ENCODE measurements at regions not wholly inside any gene's neighbourhood (a gene's known extent, or its start where the extent isn't known, plus 50 kb on each side); places are given as distances from the start of the nearest gene placed in this dataset.

- no peak for DNase-seq
Measured at GRCh38 chr22:48587236-48587865, 1240.3 kb downstream of the BRD1 start.

DNA sequence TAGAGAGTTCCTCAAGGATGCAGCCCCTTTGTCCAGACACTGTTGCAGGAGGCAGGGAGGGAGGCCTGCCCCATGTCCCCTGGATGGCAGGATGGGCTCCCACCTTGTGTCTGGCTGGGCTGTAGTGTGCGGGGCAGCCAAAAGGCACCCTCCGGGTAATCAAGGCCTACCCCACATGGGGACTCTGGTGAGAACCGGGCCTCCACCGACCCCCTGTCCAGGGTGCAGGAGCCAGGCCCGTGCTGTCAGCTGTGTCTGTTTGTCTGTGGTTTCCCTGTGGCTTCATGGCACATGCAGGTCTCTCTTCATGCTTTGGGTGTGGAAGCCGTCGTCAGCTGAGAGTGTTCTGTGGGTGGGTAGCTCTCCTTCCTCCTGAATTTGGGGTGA lies 1240.9 kb downstream of the BRD1 start:
- no peak for DNase-seq

DNA sequence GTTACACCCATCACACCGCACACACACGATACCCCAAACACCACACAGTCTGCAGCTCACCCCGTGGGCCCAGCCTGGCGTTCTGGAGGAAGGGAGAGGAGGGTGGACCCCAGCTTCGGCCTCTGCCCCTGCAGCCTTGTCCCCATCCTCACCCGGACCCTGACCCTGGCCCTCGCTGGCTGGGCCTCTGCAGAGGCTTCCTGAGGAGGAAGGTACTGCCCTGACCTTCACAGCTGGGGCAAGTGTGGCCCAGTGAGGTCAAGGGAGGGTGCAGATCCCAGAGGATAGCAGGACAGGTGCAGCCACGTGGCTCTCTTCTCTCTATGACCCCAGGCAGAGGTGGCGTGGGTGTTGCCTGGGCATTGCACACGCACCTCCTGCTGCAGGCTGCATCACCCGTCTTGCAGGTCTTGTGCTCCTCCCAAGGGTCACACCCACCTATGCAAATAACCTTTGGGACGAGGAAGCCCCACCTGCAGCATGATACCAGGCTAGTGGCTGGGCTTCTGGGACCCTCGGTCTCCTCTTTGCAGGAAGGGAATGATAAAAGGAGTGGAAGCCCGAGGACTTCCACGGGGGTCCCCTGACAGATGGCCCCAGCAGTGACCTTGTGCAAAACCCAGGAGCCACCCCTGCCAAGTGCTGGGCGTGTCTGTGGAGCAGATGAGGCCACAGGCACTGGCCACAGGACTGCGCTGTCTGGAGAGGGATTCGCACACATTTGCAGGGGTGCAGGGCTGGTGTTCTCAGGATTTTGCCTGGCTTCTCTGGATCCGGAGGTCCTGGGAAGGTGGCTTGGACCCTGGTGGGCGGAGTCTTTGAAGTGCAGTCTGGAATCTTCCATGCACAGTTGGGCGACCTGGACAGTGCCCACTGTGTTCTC lies 1241.5 kb downstream of the BRD1 start:
- DNase-seq = no peak

- DNase-seq = no peak
Measured at GRCh38 chr22:48584170-48584569, 1243.5 kb downstream of the BRD1 start.

DNA sequence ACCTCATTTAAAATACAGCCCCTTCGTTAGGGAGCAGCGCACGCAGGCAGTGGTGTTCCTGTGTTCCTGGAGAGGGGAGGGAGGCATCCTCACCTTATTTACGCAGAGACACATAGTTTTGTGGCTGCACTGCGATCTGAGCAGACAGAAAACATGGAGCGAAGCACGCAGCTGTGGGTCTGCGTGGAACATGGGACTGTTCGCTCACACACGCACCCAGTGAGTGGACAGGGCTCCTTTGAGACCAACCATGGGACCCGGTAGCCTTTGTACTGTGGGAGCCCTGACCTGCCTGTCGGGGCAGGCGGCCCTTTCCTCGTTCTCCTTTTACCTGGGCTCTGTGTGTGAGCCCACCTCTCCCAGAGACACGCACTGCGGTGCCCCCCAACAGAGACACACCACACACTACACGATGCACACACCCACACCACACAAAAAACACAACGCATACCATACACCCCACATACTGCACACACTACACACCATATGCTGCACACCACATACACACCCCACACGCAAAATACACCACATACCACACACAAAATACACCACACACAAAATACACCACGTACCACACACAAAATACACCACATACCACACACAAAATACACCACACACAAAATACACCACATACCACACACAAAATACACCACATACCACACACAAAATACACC lies 1245.7 kb downstream of the BRD1 start:
- no peak for DNase-seq

- no peak for DNase-seq
Measured at GRCh38 chr22:48581205-48581766, 1246.4 kb downstream of the BRD1 start.

- DNase-seq = no peak
Measured at GRCh38 chr22:48580481-48580970, 1247.1 kb downstream of the BRD1 start.

DNA sequence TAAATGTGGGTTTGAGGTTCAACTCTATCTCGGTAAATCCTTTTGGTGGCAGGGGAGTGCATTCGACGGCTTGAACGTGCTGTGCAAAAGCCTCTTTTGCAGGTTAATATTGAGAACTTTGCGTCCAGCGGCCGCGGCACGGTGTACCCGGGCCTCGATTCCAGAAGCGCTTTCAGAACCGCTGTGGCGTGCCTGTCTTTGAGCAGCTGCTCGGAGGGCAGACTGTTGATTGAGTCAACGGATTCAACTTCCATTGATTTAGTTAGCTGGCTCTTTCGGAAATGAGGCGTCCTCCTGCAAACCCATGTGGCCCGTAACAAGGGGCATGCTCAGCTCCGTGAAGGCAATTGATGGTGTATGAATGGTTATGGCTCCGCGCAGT lies 1247.8 kb downstream of the BRD1 start:
- DNase-seq = no peak

- no peak for DNase-seq
Measured at GRCh38 chr22:48579043-48579927, 1248.4 kb downstream of the BRD1 start.

DNA sequence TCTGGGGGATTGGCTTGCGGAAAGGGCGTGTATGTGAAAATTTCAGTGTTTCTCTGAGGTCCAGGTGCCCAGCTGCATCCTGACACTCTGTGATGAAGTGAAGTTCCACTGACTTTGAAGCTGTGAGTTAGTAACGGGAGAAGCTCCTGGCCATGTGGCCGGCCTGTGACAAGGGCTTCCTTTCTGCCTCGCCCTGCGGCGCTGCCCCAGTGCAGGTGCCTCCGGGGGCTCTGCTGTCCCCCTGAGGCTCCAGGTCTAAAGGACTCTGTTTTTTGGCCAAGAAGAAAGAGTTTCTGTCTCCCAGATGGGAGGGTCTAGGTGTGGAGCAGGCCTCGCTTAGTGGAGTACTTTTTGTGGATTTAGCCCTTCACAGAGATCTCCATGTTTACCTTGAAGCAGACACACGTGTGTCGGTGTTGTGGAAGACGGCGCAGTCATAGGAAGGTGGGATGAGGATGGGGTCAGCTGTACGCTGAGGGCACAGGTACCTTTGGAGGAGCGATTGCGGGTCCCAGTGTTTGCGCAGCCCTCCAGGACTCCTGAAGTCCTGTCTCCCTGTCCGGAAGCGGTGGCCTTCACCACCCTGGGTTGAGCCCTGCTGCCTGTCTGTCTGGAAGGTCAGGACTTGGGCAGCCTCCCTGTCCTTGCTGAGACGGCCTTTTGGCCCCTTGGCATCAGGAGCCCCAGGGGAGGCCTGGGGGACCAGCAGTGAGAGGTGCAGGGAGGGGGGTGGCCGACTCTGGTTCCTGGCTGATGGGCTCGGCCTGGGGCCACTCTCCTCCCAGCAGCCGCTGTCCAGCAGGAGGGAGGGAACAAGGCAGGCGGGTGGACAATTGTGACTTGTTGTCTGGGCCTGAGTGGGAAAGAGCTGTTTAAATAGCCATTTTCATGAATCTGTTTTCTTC lies 1249.3 kb downstream of the BRD1 start:
- no peak for DNase-seq

DNA sequence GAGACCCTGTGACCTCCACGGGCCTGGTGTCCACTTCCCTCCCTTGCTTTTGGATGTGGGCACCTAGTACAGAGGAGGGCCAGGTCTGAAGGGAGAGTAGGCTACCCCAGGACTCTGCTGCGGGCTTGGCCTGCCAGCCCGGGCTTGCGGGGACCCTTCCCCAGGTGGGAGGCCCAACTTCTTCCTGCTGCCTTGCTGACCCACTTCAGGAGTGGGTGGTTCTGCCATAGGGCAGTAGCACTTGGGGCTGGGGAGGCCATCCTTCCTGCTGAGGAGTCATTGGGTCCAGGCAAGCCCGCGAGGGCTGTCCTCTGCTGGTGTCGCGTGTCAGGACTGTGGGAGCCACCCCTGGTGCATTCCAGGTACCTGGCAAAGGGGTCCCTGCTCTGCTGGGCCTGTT lies 1250.0 kb downstream of the BRD1 start:
- DNase-seq = no peak

DNA sequence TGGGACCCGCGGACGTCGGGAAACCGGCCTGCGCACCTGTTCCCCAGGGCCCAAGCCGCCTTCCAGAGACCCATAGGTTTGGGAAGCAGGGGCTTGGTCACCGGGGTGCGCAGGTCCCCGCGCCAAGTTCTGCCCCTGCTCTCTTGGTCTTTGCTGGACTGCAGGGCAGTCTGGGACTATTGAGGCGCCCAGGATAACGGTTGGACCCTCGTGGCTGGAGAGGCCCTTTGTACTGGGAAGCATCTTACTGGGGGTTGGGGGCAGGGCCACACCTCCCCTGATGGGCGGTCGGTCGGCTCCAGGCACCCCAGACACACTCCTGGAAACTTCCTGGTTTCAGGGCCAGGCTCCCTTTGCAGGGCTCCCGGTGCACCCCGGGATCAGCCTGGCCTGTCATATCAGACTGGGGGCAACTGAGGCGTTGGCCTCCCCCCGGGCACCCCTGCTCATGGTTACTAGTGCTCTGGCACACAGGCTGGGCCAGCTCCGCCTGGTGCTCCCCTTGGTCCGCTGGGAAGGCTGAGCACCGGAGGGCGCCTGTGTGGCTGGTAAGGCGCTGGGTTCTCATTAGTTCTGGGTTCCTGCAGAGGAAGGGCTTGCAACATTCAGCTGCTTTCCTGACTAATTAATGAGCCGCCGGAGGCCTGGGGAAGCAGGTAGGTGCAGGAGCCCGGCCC lies 1250.5 kb downstream of the BRD1 start:
- no peak for DNase-seq

GRCh38 chr22:48576333-48577013 lies 1251.2 kb downstream of the BRD1 start:
- DNase-seq = no peak

GRCh38 chr22:48575618-48576332 lies 1251.9 kb downstream of the BRD1 start:
- no peak for DNase-seq

DNA sequence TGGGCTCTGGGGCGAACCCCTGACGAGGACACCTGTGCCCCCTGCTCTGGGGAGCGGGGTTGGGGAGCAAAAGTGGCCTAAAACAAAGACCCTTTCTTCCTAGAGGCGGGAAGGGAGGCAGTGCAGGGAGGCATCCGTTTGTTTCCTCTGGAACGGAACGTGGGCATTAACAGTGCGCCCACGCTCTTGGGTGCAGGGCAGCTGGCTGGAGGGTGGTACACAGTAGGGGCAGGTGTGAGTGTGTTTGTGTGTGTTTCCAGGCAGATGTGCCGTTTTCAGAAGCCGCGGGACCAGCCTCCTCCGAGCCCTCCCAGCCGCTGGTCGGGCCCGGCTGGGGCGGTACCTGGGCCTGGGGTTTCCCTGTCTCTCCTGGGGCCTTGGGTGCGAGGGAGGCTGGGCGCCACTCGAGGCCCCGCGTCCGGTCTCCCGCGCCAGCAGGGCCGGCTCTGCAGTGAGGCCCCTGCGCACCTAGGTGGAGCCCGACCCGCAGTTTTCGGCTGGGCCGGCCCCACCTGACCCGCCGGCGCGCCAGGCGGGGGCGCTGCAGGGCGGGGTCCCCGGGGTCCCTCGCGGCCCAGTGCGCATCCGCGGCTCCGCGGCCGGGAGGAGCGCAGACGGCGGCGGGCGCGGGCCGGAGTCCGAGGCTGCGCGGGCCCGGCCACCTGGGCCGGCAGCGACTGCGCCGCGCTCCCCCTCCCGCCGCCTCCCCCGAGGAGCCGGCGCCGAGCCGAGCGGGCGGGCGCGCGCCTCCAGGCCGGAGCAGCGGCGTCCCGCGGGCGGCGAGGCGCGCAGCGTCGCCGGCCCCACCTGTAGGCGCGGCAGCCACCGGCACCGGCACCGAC lies 1252.7 kb downstream of the BRD1 start:
- DNase-seq = no peak

- DNase-seq = no peak
Measured at GRCh38 chr22:48573766-48574165, 1253.9 kb downstream of the BRD1 start.

- no peak for DNase-seq
Measured at GRCh38 chr22:48572951-48573350, 1254.7 kb downstream of the BRD1 start.

DNA sequence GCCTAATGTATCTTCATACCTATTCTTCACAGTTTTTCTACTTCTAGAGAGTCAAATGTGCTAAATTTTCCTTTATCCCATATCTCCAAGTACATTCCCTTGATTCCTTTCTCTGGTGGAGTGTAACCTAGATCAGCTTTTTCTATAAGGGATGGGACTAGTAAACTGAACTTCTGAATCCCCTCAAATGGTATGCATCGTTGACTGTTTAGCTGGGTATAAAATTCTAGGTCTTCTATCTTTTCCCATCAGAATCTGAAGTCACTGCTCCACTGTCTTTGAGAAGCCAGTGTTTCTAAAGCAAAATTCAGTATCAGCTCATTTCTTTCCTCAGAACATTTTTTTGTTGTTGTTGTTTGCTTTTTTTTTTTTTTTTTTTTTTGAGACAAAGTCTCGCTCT lies 1256.8 kb downstream of the BRD1 start:
- DNase-seq = no peak
